Neural progenitor cell (in vitro differentiated cells): ENCODE measurements at regions not wholly inside any gene's neighbourhood (a gene's known extent, or its start where the extent isn't known, plus 50 kb on each side); places are given as distances from the start of the nearest gene placed in this dataset.

Experiments
- CTCF ChIP-seq: fragments of 200-600 bp; sonication (generic); IDR thresholded peaks from 2 replicates; pipeline ENCODE4 v1.5.1; 2017; ENCODE audit warnings: antibody characterized with exemption, mild to moderate bottlenecking
- EZH2 ChIP-seq: fragments of 200-600 bp; sonication (generic); IDR thresholded peaks from 2 replicates; pipeline ENCODE4 v1.6.1; 2017; ENCODE audit warnings: antibody characterized with exemption, mild to moderate bottlenecking, moderate library complexity

DNA sequence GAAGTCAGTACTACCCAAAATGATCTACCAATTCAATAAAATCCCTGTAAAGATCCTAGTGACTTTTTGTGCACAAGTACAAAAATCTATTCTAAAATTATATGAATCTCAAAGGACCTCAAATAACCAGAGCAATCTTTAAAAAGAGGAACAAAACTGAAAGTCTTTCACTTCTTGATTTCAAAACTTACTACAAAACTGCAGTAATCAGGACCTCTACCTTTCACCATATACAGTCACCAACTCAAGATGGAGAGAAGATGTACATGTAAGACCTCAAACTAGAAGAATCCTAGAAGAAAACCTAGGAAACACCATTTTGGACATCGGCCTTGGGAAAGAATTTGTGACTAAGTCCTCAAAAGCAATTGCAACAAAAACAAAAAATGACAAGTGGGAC is 109.5 kb upstream of the CD93 start:
- no peak for TF ChIP-seq EZH2
- TF ChIP-seq CTCF: no peak
